ENCODE measurements at regions not wholly inside any gene's neighbourhood (a gene's known extent, or its start where the extent isn't known, plus 50 kb on each side); places are given as distances from the start of the nearest gene placed in this dataset.

DNA sequence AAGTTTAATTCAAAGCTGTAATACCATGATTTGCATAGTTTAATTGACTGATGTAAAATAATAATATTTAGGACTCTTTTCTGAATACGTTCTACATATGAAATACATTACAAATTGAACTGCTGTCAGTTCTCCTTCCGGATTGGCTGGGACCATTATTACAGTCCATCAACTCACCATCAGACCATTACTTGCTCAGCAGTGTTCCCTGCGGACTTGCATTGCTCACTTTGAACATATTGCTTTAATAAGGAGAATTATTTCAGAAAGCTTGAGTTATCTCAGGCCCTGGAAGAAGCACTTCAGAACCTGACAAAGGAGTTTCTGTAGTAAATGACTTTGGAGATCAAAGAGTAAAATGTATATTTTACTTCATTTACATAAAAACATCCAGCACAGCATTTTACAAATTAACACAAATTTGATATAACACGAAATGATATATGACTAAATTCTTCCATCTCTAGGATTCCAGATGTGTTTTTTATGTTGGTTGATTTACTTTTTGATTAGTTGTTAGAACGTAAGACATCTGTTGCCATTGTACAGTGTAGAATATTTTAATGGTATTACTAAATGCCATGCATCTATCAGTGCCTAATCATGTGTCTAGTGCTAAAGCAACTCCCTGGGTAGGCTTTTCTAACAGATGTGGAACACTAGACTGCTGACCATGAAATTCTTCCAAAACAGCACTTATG is 418.5 kb upstream of the SEMA3A start:
- DNase-seq (ENCODE audit: low spot score), result no peak
- Mint-ChIP-seq H3K27ac (ENCODE audit: unreplicated experiment) (no peak overlapping the region), H3K9me3 (ENCODE audit: unreplicated experiment) (no peaks in the 10 kb centered on the region), H3K4me3 (ENCODE audit: unreplicated experiment) (no peak overlapping the region), H3K27me3 (ENCODE audit: unreplicated experiment) (no peaks in the 10 kb centered on the region), H3K36me3 (ENCODE audit: low read depth, unreplicated experiment) (no peaks in the 10 kb centered on the region), H3K4me1 (ENCODE audit: unreplicated experiment) (peaks cover 3% of the 10 kb centered on the region)
- TF ChIP-seq, protein P1, sequence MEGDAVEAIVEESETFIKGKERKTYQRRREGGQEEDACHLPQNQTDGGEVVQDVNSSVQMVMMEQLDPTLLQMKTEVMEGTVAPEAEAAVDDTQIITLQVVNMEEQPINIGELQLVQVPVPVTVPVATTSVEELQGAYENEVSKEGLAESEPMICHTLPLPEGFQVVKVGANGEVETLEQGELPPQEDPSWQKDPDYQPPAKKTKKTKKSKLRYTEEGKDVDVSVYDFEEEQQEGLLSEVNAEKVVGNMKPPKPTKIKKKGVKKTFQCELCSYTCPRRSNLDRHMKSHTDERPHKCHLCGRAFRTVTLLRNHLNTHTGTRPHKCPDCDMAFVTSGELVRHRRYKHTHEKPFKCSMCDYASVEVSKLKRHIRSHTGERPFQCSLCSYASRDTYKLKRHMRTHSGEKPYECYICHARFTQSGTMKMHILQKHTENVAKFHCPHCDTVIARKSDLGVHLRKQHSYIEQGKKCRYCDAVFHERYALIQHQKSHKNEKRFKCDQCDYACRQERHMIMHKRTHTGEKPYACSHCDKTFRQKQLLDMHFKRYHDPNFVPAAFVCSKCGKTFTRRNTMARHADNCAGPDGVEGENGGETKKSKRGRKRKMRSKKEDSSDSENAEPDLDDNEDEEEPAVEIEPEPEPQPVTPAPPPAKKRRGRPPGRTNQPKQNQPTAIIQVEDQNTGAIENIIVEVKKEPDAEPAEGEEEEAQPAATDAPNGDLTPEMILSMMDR (IDR thresholded peaks at IDR 0.05; ENCODE audit: unreplicated experiment), result no peak

GRCh38 chr7:84611391-84611790 is 416.8 kb upstream of the SEMA3A start:
- Mint-ChIP-seq H3K36me3 (ENCODE audit: low read depth, unreplicated experiment) (no peaks in the 10 kb centered on the region), H3K4me1 (ENCODE audit: unreplicated experiment) (peaks cover 3% of the 10 kb centered on the region), H3K27ac (ENCODE audit: unreplicated experiment) (no peak overlapping the region), H3K4me3 (ENCODE audit: unreplicated experiment) (no peak overlapping the region), H3K27me3 (ENCODE audit: unreplicated experiment) (no peaks in the 10 kb centered on the region), H3K9me3 (ENCODE audit: unreplicated experiment) (no peaks in the 10 kb centered on the region)
- no peak for DNase-seq (ENCODE audit: low spot score)
- TF ChIP-seq, protein P1 (IDR thresholded peaks at IDR 0.05; ENCODE audit: unreplicated experiment), result no peak

DNA sequence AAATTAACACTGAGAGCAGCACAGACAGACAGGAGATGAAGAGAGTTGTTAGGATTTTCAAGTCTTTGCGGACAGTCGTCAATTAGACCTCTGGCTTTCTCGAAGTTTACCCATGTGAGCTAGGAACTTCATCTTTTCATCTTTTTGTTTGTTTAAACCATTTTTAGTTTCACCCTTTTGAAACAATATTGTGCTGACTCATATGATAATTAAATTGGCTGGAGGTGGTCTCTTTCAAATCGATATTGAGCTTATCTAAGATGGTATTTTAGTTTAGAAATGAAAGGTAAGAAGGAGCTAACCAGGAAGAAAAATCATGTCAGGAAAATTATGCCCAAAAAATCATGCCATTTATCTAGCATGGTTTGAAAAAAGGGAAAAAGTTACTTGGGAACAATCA is 415.8 kb upstream of the SEMA3A start:
- Mint-ChIP-seq H3K36me3 (ENCODE audit: low read depth, unreplicated experiment) (no peaks in the 10 kb centered on the region), H3K27me3 (ENCODE audit: unreplicated experiment) (no peaks in the 10 kb centered on the region), H3K4me1 (ENCODE audit: unreplicated experiment) (peaks cover 3% of the 10 kb centered on the region), H3K4me3 (ENCODE audit: unreplicated experiment) (no peak overlapping the region), H3K9me3 (ENCODE audit: unreplicated experiment) (no peaks in the 10 kb centered on the region), H3K27ac (ENCODE audit: unreplicated experiment) (no peak overlapping the region)
- TF ChIP-seq, protein P1 (IDR thresholded peaks at IDR 0.05; ENCODE audit: unreplicated experiment), result no peak
- no peak for DNase-seq (ENCODE audit: low spot score)

DNA sequence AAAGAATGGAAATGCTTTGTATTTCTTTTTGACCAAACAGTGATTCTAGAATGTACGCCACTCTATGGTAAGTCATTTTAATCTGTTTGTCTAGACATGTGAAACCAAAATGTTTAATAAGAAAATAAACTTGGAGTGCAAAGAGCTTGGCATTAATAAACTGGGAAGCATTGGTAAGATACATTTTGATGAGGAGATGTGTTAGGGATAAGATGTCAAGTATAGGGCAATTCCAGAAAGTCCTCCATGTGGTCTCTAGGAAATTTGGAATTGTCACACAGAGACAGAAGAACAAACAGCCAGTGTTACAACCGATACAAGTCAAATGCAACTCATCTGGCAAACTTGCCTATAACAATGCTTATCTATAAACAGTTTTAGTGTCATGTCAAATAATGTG is 410.7 kb upstream of the SEMA3A start:
- Mint-ChIP-seq H3K36me3 (ENCODE audit: low read depth, unreplicated experiment) (no peaks in the 10 kb centered on the region), H3K27me3 (ENCODE audit: unreplicated experiment) (no peaks in the 10 kb centered on the region), H3K4me3 (ENCODE audit: unreplicated experiment) (no peak overlapping the region), H3K27ac (ENCODE audit: unreplicated experiment) (no peak overlapping the region), H3K4me1 (ENCODE audit: unreplicated experiment) (no peaks in the 10 kb centered on the region), H3K9me3 (ENCODE audit: unreplicated experiment) (no peaks in the 10 kb centered on the region)
- TF ChIP-seq, protein P1 (IDR thresholded peaks at IDR 0.05; ENCODE audit: unreplicated experiment), result no peak
- no peak for DNase-seq (ENCODE audit: low spot score)

DNA sequence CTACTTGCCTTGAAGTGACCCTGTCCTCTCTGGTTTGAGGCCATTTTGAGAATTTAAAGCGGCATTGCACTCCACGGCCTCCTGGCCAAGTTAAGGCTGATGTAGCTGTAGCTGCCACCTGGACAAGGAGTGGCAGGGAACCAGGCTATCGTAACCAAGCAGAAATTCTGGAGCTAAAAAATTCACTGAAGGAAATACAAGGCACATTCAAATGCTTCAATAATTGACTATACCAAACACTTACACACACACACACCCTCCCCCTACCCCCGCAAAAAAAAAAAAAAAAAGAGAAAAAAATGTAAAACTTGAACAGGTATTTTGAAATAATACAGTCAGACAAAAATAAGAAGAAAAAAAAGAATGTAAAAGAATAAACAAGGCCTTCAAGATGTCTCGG is 409.0 kb upstream of the SEMA3A start:
- Mint-ChIP-seq H3K27me3 (ENCODE audit: unreplicated experiment) (no peaks in the 10 kb centered on the region), H3K9me3 (ENCODE audit: unreplicated experiment) (no peaks in the 10 kb centered on the region), H3K27ac (ENCODE audit: unreplicated experiment) (no peak overlapping the region), H3K36me3 (ENCODE audit: low read depth, unreplicated experiment) (no peaks in the 10 kb centered on the region), H3K4me1 (ENCODE audit: unreplicated experiment) (no peaks in the 10 kb centered on the region), H3K4me3 (ENCODE audit: unreplicated experiment) (no peak overlapping the region)
- TF ChIP-seq, protein P1 (IDR thresholded peaks at IDR 0.05; ENCODE audit: unreplicated experiment), result no peak
- DNase-seq (ENCODE audit: low spot score), result no peak

Measured in endothelial cell (in vitro differentiated cells).